Transverse colon (tissue), 4 donors: ENCODE measurements at regions not wholly inside any gene's neighbourhood (a gene's known extent, or its start where the extent isn't known, plus 50 kb on each side); places are given as distances from the start of the nearest gene placed in this dataset.

Source experiments
- DNase-seq: peaks from one replicate; pipeline ENCODE4 v3.0.0-alpha.2; 2019
- H3K27ac ChIP-seq, 4 donors: fragments of 200-600 bp; sonication (generic); 2 replicates each; pipeline ENCODE4 v1.5.1; 2016 to 2018; ENCODE audit warnings: inconsistent platforms in 4 of 4
- H3K27me3 ChIP-seq: fragments of 200-600 bp; sonication (generic); 2 replicates; pipeline ENCODE4 v1.5.1; 2017; ENCODE audit warnings: inconsistent platforms
- H3K36me3 ChIP-seq, 4 donors: fragments of 200-600 bp; sonication (generic); 2 replicates each; pipeline ENCODE4 v1.5.1; 2017 to 2019; ENCODE audit warnings: inconsistent platforms in 4 of 4
- H3K4me1 ChIP-seq, 4 donors: fragments of 200-600 bp; sonication (generic); 2 replicates each; pipeline ENCODE4 v1.5.1; 2017 to 2020; ENCODE audit warnings: inconsistent platforms in 4 of 4
- H3K4me3 ChIP-seq, 4 donors: fragments of 200-600 bp; sonication (generic); 1 replicate in 1 of 4; 2 replicates in 3 of 4; pipeline versions ENCODE4 v1.5.1 to v1.6.1; 2017 to 2019; ENCODE audit warnings: inconsistent platforms in 4 of 4
- H3K9me3 ChIP-seq, 2 donors: fragments of 200-600 bp; sonication (generic); 2 replicates each; pipeline ENCODE4 v1.5.1; 2017 to 2019; ENCODE audit warnings: inconsistent platforms in 2 of 2
- CTCF ChIP-seq, 5 experiments: fragments of 200-600 bp in 3 of 5; fragments of 450-650 bp in 2 of 5; sonication (generic) in 3 of 5; IDR thresholded peaks; 1 replicate in 2 of 5; 2 replicates in 3 of 5; pipeline ENCODE4 v1.5.1; 2016 to 2017; ENCODE audit warnings: antibody characterized with exemption in 5 of 5, inconsistent platforms in 3 of 5, mild to moderate bottlenecking in 2 of 5, moderate library complexity in 1 of 5
- EP300 ChIP-seq: sonication (generic); formaldehyde crosslinking; IDR thresholded peaks from one replicate; pipeline ENCODE4 v1.6.1; 2017; ENCODE audit warnings: antibody characterized with exemption, low read depth
- POLR2A ChIP-seq: fragments of 450-650 bp; IDR thresholded peaks from one replicate; pipeline ENCODE4 v1.6.1; 2016; ENCODE audit warnings: antibody characterized with exemption, mild to moderate bottlenecking, moderate library complexity
- POLR2AphosphoS5 ChIP-seq, 3 donors: sonication (generic); formaldehyde crosslinking; IDR thresholded peaks; one replicate each; pipeline ENCODE4 v1.6.1; 2016; ENCODE audit warnings: antibody characterized with exemption in 3 of 3
- WGBS, 2 donors: methylation state at CpG; one replicate each; pipeline ENCODE4 v1.1.5; 2018; ENCODE audit warnings: low coverage in 1 of 2; 5-methylcytosine and 5-hydroxymethylcytosine counted together
- in situ Hi-C, 4 donors: fragments of 200-750 bp; cut with MboI; loops; one replicate each; pipeline versions ENCODE4 v1.15.0 to v1.15.1; 2017; ENCODE audit warnings: low sequenced_read_pairs in 3 of 4, low pct_ligation_motif_present in 1 of 4, low pct_unique_long_range_greater_than_20kb in 1 of 4
- intact Hi-C: fragments of 100-400 bp; cut with DNase I; formaldehyde crosslinking; loops from one replicate; pipeline ENCODE4 v1.15.1; 2023; ENCODE audit warnings: low total_unique reads

GRCh38 chr4:78706302-78706701 is 69.8 kb upstream of the BMP2K start:
- 66 to 72% methylated on average over 6 of the region's 6 CpGs for WGBS, 2 donors
- Histone ChIP-seq H3K4me3 (no peak overlapping the region), H3K4me1 (peaks cover 0 to 13% (median 10%) of the 10 kb centered on the region in 4 donors), H3K27me3 (no peaks in the 10 kb centered on the region), H3K27ac (no peak overlapping the region), H3K36me3 (no peaks in the 10 kb centered on the region), H3K9me3 (peaks cover 6 to 9% of the 10 kb centered on the region in 2 donors)
- TF ChIP-seq POLR2A = no peak
- no peak for TF ChIP-seq EP300
- no peak for TF ChIP-seq POLR2AphosphoS5 (IDR thresholded peaks at IDR 0.05)
- no peak for TF ChIP-seq CTCF (IDR thresholded peaks at IDR 0.05)
- in situ Hi-C loops (no loop called here), intact Hi-C loops (no loop called here)
- DNase-seq = no peak

- DNase-seq = no peak
- WGBS, 2 donors = 72 to 79% methylated on average over 2 of the region's 2 CpGs
- TF ChIP-seq EP300 (no peak), POLR2A (no peak), CTCF (IDR thresholded peaks at IDR 0.05) (no peak), POLR2AphosphoS5 (IDR thresholded peaks at IDR 0.05) (no peak)
- Histone ChIP-seq H3K27me3 (no peaks in the 10 kb centered on the region), H3K36me3 (no peaks in the 10 kb centered on the region), H3K4me1 (peaks cover 0 to 13% (median 10%) of the 10 kb centered on the region in 4 donors), H3K4me3 (no peak overlapping the region), H3K27ac (no peak overlapping the region), H3K9me3 (peaks cover 6 to 9% of the 10 kb centered on the region in 2 donors)
- intact Hi-C loops = no loop called here
- in situ Hi-C loops = no loop called here
Observed at GRCh38 chr4:78707268-78707667, 68.9 kb upstream of the BMP2K start.

DNA sequence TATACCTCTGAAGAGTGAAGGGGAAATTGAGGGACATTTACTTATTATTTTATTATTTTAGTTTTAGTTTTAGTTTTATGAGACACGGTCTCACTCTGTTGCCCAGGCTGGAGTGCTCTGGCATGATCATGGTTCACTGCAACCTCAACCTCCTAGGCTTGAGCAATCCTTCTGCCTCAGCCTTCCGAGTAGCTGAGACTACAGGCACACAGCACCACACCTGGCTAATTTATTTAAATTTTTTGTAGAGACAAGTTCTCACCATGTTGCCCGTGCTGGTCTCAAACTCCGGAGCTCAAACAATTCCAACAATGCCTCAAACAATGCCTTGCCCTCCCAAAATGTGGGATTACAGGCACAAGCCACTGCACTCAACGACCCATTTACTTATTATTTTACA is 68.4 kb upstream of the BMP2K start:
- in situ Hi-C loops (no loop called here), intact Hi-C loops (no loop called here)
- Histone ChIP-seq H3K9me3 (peaks cover 5 to 7% of the 10 kb centered on the region in 2 donors), H3K4me1 (peaks cover 0 to 13% (median 10%) of the 10 kb centered on the region in 4 donors), H3K36me3 (no peaks in the 10 kb centered on the region), H3K27ac (no peak overlapping the region), H3K4me3 (no peak overlapping the region), H3K27me3 (no peaks in the 10 kb centered on the region)
- WGBS, 2 donors = 84 to 91% methylated on average over 5 of the region's 5 CpGs
- TF ChIP-seq POLR2A (no peak), EP300 (no peak), CTCF (IDR thresholded peaks at IDR 0.05) (no peak), POLR2AphosphoS5 (IDR thresholded peaks at IDR 0.05) (no peak)
- DNase-seq = no peak

GRCh38 chr4:78710536-78710935 is 65.6 kb upstream of the BMP2K start:
- Histone ChIP-seq H3K27ac (no peak overlapping the region), H3K9me3 (no peaks in the 10 kb centered on the region), H3K4me1 (peaks cover 0 to 3% (median under 1%) of the 10 kb centered on the region in 4 donors), H3K36me3 (no peaks in the 10 kb centered on the region), H3K27me3 (no peaks in the 10 kb centered on the region), H3K4me3 (no peak overlapping the region)
- in situ Hi-C loops = no loop called here
- TF ChIP-seq CTCF (IDR thresholded peaks at IDR 0.05) = no peak
- no peak for TF ChIP-seq EP300
- no peak for DNase-seq
- intact Hi-C loops = no loop called here
